ENCODE measurements at regions not wholly inside any gene's neighbourhood (a gene's known extent, or its start where the extent isn't known, plus 50 kb on each side); places are given as distances from the start of the nearest gene placed in this dataset.

DNA sequence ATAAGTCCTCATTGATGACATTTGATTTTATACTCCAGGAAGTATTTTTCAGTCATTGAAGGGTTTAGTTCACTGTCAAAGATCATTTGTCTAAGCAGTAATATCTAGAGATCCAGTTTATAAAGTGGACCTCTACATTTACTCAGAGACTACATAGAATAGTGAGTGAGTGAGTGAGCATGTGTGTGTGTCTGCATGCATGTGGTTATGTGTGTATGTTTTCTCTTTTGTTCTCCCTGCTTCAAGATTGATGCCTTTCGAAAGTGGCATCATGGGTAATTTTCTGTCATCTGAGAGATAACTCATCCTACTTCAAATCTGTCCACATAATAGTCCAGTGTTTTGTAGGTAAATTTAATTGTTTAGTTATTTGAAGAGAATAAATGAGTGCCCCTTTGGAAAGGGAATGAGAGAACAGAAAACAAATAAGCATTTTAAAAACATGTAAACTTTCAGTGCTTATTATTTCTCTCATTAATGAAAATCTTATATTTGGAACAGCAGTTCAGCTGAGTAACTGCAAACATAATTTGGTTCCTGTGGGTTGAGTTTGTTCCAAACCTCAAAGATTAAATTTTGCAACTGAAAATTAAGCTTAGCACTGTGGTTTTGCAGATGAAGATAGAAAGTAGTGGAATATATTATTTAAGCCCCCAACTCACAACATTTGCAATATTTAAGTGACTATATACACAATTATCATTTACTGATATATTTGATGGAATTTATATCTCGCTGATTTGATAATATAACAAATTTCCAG, 1295.1 kb upstream of the C9orf72 start:
- TF ChIP-seq, protein P1, sequence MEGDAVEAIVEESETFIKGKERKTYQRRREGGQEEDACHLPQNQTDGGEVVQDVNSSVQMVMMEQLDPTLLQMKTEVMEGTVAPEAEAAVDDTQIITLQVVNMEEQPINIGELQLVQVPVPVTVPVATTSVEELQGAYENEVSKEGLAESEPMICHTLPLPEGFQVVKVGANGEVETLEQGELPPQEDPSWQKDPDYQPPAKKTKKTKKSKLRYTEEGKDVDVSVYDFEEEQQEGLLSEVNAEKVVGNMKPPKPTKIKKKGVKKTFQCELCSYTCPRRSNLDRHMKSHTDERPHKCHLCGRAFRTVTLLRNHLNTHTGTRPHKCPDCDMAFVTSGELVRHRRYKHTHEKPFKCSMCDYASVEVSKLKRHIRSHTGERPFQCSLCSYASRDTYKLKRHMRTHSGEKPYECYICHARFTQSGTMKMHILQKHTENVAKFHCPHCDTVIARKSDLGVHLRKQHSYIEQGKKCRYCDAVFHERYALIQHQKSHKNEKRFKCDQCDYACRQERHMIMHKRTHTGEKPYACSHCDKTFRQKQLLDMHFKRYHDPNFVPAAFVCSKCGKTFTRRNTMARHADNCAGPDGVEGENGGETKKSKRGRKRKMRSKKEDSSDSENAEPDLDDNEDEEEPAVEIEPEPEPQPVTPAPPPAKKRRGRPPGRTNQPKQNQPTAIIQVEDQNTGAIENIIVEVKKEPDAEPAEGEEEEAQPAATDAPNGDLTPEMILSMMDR (conservative IDR thresholded peaks at IDR 0.05 in 1 of 2, IDR thresholded peaks at IDR 0.05 in 1 of 2; ENCODE audit: extremely low read depth in 1 of 2, insufficient read depth in 1 of 2, low read depth in 1 of 2, low read length in 2 of 2): no peak
- TF ChIP-seq EZH2 (IDR thresholded peaks at IDR 0.05; ENCODE audit: borderline replicate concordance, low read length): no peak

Measured in mammary epithelial cell (primary cell).